GM12878 (cell line): ENCODE measurements at regions not wholly inside any gene's neighbourhood (a gene's known extent, or its start where the extent isn't known, plus 50 kb on each side); places are given as distances from the start of the nearest gene placed in this dataset.

Source experiments
- ATAC-seq: fragments of 200-7000 bp; cut with Tn5 transposase; 3 replicates; pipeline ENCODE4 v1.9.1; 2020; ENCODE audit warnings: mild to moderate bottlenecking, moderate library complexity
- BruUV-seq: library from RNA; stranded (reverse); fragments of 400-500 nt; replicated peaks from 2 replicates; lab custom pipeline; 2021; lab: Mats Ljungman, UMichigan
- CTCF ChIA-PET: fragments of 300-600 bp; sonication (Branson Sonifier 250); formaldehyde crosslinking; extraction: SDS; loops from one replicate; lab custom pipeline; 2021; ENCODE audit warnings: inconsistent platforms; lab: Yijun Ruan, JAX
- POLR2A ChIA-PET: fragments of 350-600 bp; formaldehyde crosslinking; extraction: SDS; loops from one replicate; lab custom pipeline; 2021; ENCODE audit warnings: inconsistent platforms; lab: Charles Lee
- RAD21 ChIA-PET: fragments of 300-600 bp; sonication (Branson Sonifier 250); formaldehyde crosslinking; loops from one replicate; lab custom pipeline; 2023; ENCODE audit warnings: antibody characterized with exemption; ENCODE audit not compliant: unreplicated experiment; lab: Charles Lee
- SMC1A ChIA-PET: fragments of 300-600 bp; sonication (Branson Sonifier 250); formaldehyde crosslinking; loops from one replicate; lab custom pipeline; 2023; ENCODE audit not compliant: unreplicated experiment, uncharacterized antibody; lab: Charles Lee
- DNase-seq: peaks from one replicate; pipeline ENCODE4 v3.0.0-alpha.2; 2011; ENCODE audit warnings: low read depth, low spot score
- FAIRE-seq: peaks from 3 replicates; lab custom pipeline; 2011; peaks lifted over from hg19 to GRCh38; lab: Jason Lieb, UNC
- H2AFZ ChIP-seq: 2 replicates; pipeline ENCODE4 v1.6.0; 2011; ENCODE audit warnings: low read depth, low read length, control low read depth; ENCODE audit not compliant: control insufficient read depth
- H3K27ac ChIP-seq: 2 replicates; pipeline ENCODE4 v1.5.1; 2011; ENCODE audit warnings: control low read depth; ENCODE audit not compliant: control insufficient read depth, insufficient read depth
- H3K27me3 ChIP-seq, 2 experiments: replicated peaks in 1 of 2; 2 replicates each; pipeline versions ENCODE4 v1.6.0 to v1.6.1; 2011; ENCODE audit warnings: low read length in 1 of 2; ENCODE audit not compliant: control insufficient read depth in 2 of 2, insufficient read depth in 2 of 2
- H3K36me3 ChIP-seq, 2 experiments: 2 replicates each; pipeline ENCODE4 v1.5.1; 2011; ENCODE audit warnings: low read length in 1 of 2; ENCODE audit not compliant: control insufficient read depth in 2 of 2, insufficient read depth in 2 of 2
- H3K4me1 ChIP-seq: 2 replicates; pipeline ENCODE4 v1.6.1; 2011; ENCODE audit warnings: mild to moderate bottlenecking, low read length, moderate library complexity, mixed read lengths; ENCODE audit not compliant: control insufficient read depth, insufficient read depth
- H3K4me2 ChIP-seq: 2 replicates; pipeline ENCODE4 v1.6.0; 2011; ENCODE audit warnings: control low read depth; ENCODE audit not compliant: control insufficient read depth, insufficient read depth
- H3K4me3 ChIP-seq: fragments of 200-600 bp; sonication (generic); 2 replicates; pipeline ENCODE4 v1.5.1; 2016
- H3K79me2 ChIP-seq: 2 replicates; pipeline ENCODE4 v1.6.0; 2011; ENCODE audit warnings: low read length; ENCODE audit not compliant: control insufficient read depth, insufficient read depth
- H3K9ac ChIP-seq: 2 replicates; pipeline ENCODE4 v1.8.0; 2011; ENCODE audit warnings: low read length, control low read depth, mixed read lengths; ENCODE audit not compliant: control insufficient read depth, insufficient read depth
- H3K9me3 ChIP-seq: replicated peaks from 3 replicates; pipeline ENCODE4 v1.5.1; 2011; ENCODE audit warnings: mild to moderate bottlenecking, low read length; ENCODE audit not compliant: control insufficient read depth, insufficient read depth
- H4K20me1 ChIP-seq: 2 replicates; pipeline ENCODE4 v1.6.0; 2011; ENCODE audit not compliant: control insufficient read depth, insufficient read depth
- CHD1 ChIP-seq: IDR thresholded peaks from 2 replicates; pipeline ENCODE4 v1.6.1; 2012; ENCODE audit warnings: low read depth, low read length, improper control_type of control experiment
- GABPA ChIP-seq: IDR thresholded peaks from 2 replicates; pipeline ENCODE4 v1.6.1; 2014; ENCODE audit warnings: antibody characterized with exemption, low read depth, mild to moderate bottlenecking, inconsistent platforms
- NBN ChIP-seq: fragments of 450-650 bp; IDR thresholded peaks from 2 replicates; pipeline ENCODE4 v1.6.1; 2016
- NR2F1 ChIP-seq: fragments of 450-650 bp; conservative IDR thresholded peaks from 2 replicates; pipeline ENCODE4 v1.6.1; 2017; ENCODE audit warnings: mild to moderate bottlenecking
- RAD21 ChIP-seq: IDR thresholded peaks from 2 replicates; pipeline ENCODE4 v1.6.1; 2011; ENCODE audit warnings: mild to moderate bottlenecking, low read depth, low read length, moderate library complexity; ENCODE audit not compliant: insufficient read depth
- RBBP5 ChIP-seq: fragments of 200-600 bp; sonication (generic); conservative IDR thresholded peaks from 2 replicates; pipeline ENCODE4 v1.6.1; 2016
- RELA ChIP-seq: fragments of 450-650 bp; IDR thresholded peaks from 2 replicates; pipeline ENCODE4 v1.8.0; 2014; ENCODE audit warnings: borderline replicate concordance; ENCODE audit not compliant: partially characterized antibody
- ZNF384 ChIP-seq: IDR thresholded peaks from 2 replicates; pipeline ENCODE4 v1.6.1; 2012; ENCODE audit warnings: low read depth, mild to moderate bottlenecking, low read length, improper control_type of control experiment, borderline replicate concordance
- WGBS: methylation state at CpG from one replicate; pipeline ENCODE4 v1.1.6; 2016; ENCODE audit warnings: low lambda C conversion rate; ENCODE audit not compliant: insufficient replicate concordance, insufficient coverage; ENCODE audit errors: missing lambda C conversion rate; 5-methylcytosine and 5-hydroxymethylcytosine counted together
- in situ Hi-C: fragments of 300-500 bp; cut with MboI; formaldehyde crosslinking; loops from 9 replicates; pipeline ENCODE4 v1.14.3; 2018; ENCODE audit warnings: mixed read lengths
- intact Hi-C: fragments of 100-400 bp; cut with micrococcal nuclease; formaldehyde crosslinking; loops from one replicate; pipeline ENCODE4 v1.14.2; 2022; ENCODE audit not compliant: unreplicated experiment
- TF ChIP-seq, protein P1 (sequence below), 3 experiments: IDR thresholded peaks in 2 of 3; conservative IDR thresholded peaks in 1 of 3; 2 replicates each; pipeline ENCODE4 v1.5.1; 2011; ENCODE audit warnings: low read depth in 3 of 3, low read length in 3 of 3, mild to moderate bottlenecking in 3 of 3, control low read depth in 2 of 3, moderate library complexity in 2 of 3, inconsistent platforms in 1 of 3, mixed read lengths in 1 of 3; ENCODE audit not compliant: control insufficient read depth in 2 of 3, insufficient read depth in 1 of 3; ENCODE audit errors: extremely low read depth in 1 of 3
- TF ChIP-seq, protein P2 (sequence below): IDR thresholded peaks from 2 replicates; pipeline ENCODE4 v1.6.1; 2012; ENCODE audit warnings: low read depth, low read length, improper control_type of control experiment
- TF ChIP-seq, protein P3 (sequence below): IDR thresholded peaks from 2 replicates; pipeline ENCODE4 v1.6.1; 2011; ENCODE audit warnings: low read depth, low read length, improper control_type of control experiment, borderline replicate concordance
- TF ChIP-seq, protein P4 (sequence below): fragments of 450-650 bp; conservative IDR thresholded peaks from 2 replicates; pipeline ENCODE4 v1.6.1; 2017; ENCODE audit warnings: mild to moderate bottlenecking, moderate library complexity

DNA sequence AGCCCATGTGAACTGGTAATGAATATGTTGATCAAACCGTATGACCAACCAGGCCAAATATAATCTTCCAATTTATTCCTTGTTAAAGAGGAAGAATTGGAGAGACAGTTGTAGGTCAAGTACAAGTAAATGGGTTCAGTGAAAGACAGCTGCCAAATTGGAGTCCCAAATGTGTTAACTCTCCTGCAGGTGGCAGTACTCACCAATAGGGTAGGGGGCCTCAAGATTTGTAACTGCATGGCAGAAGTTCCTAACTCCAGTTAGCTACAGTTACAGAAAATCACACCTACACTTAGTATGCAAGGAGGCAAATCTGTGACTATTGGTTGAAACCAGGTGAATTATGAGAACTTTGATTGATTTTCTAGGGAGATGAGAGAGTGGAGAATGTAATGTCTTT, 278.0 kb downstream of the ZBBX start:
- H3K9ac ChIP-seq, result no peak overlapping the region
- no peaks in the 10 kb centered on the region for H3K9me3 ChIP-seq
- no peaks in the 10 kb centered on the region for H3K27me3 ChIP-seq
- ChIA-PET CTCF (interaction anchor here (0.6 to 0.9 kb wide), 3 partner anchors 12 to 941 kb away, joined by 3 to 4 read pairs (median 3); no protein-coding TSS in a partner anchor), POLR2A (no interaction called here), SMC1A (interaction anchor here (0.9 to 2.5 kb wide), 4 partner anchors 9 to 780 kb away, joined by 3 to 7 read pairs (median 4); no protein-coding TSS in a partner anchor), RAD21 (interaction anchor here (0.6 to 0.7 kb wide), 2 partner anchors 248 to 278 kb away, joined by 3 read pairs; partner anchors contain the start of gene ZBBX)
- no peak overlapping the region for H3K4me3 ChIP-seq
- no peak for FAIRE-seq
- no peaks in the 10 kb centered on the region for H3K36me3 ChIP-seq
- intact Hi-C loops, result loop anchor here (1.0 kb wide), 1 partner anchor 248 kb away; no protein-coding TSS in a partner anchor
- no peak overlapping the region for H3K4me2 ChIP-seq
- BruUV-seq, result no TSS peak
- DNase-seq, result no peak
- no peaks in the 10 kb centered on the region for H3K79me2 ChIP-seq
- H4K20me1 ChIP-seq, result no peaks in the 10 kb centered on the region
- H3K4me1 ChIP-seq, result no peaks in the 10 kb centered on the region
- in situ Hi-C loops, result no loop called here
- no peak overlapping the region for H3K27ac ChIP-seq
- WGBS, result 0% methylated on average over 1 of the region's 1 CpG
- peak; percentile 66 for ATAC-seq
- no peak overlapping the region for H2AFZ ChIP-seq
- TF ChIP-seq, protein P1, sequence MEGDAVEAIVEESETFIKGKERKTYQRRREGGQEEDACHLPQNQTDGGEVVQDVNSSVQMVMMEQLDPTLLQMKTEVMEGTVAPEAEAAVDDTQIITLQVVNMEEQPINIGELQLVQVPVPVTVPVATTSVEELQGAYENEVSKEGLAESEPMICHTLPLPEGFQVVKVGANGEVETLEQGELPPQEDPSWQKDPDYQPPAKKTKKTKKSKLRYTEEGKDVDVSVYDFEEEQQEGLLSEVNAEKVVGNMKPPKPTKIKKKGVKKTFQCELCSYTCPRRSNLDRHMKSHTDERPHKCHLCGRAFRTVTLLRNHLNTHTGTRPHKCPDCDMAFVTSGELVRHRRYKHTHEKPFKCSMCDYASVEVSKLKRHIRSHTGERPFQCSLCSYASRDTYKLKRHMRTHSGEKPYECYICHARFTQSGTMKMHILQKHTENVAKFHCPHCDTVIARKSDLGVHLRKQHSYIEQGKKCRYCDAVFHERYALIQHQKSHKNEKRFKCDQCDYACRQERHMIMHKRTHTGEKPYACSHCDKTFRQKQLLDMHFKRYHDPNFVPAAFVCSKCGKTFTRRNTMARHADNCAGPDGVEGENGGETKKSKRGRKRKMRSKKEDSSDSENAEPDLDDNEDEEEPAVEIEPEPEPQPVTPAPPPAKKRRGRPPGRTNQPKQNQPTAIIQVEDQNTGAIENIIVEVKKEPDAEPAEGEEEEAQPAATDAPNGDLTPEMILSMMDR (IDR thresholded peaks at IDR 0.05 in 2 of 3, conservative IDR thresholded peaks at IDR 0.05 in 1 of 3; ENCODE audit: control insufficient read depth in 2 of 3, extremely low read depth in 1 of 3, insufficient read depth in 1 of 3, low read depth in 3 of 3, low read length in 3 of 3), result peak; percentile 17 to 28 (median 22); a peak in 2 of 6 replicates
- TF ChIP-seq, protein P2, sequence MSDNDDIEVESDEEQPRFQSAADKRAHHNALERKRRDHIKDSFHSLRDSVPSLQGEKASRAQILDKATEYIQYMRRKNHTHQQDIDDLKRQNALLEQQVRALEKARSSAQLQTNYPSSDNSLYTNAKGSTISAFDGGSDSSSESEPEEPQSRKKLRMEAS, result no peak
- 0 out of 2 replicates have a peak, but pooled peaks have one; percentile 28 for TF ChIP-seq RAD21

- RAD21 ChIA-PET, result no interaction called here
- SMC1A ChIA-PET, result interaction anchor here (1.2 to 2.5 kb wide), 3 partner anchors 19 to 781 kb away, joined by 3 to 7 read pairs (median 4); no protein-coding TSS in a partner anchor
- no peak for ATAC-seq
- no peaks in the 10 kb centered on the region for H3K27me3 ChIP-seq
- H2AFZ ChIP-seq, result no peak overlapping the region
- no TSS peak for BruUV-seq
- intact Hi-C loops, result no loop called here
- H3K36me3 ChIP-seq, result no peaks in the 10 kb centered on the region
- no peaks in the 10 kb centered on the region for H3K79me2 ChIP-seq
- 0% methylated on average over 1 of the region's 1 CpG for WGBS
- in situ Hi-C loops, result no loop called here
- no peaks in the 10 kb centered on the region for H3K9me3 ChIP-seq
- CTCF ChIA-PET, result interaction anchor here (0.7 kb wide), 1 partner anchor 18 kb away, joined by 3 read pairs; no protein-coding TSS in a partner anchor
- POLR2A ChIA-PET, result no interaction called here
- no peak for FAIRE-seq
- H3K4me3 ChIP-seq, result no peak overlapping the region
- no peak overlapping the region for H3K9ac ChIP-seq
- no peaks in the 10 kb centered on the region for H3K4me1 ChIP-seq
- H3K27ac ChIP-seq, result no peak overlapping the region
- no peak overlapping the region for H3K4me2 ChIP-seq
- no peak for DNase-seq
- H4K20me1 ChIP-seq, result no peaks in the 10 kb centered on the region
- TF ChIP-seq GABPA, result no peak
- no peak for TF ChIP-seq NBN
- TF ChIP-seq, protein P3, sequence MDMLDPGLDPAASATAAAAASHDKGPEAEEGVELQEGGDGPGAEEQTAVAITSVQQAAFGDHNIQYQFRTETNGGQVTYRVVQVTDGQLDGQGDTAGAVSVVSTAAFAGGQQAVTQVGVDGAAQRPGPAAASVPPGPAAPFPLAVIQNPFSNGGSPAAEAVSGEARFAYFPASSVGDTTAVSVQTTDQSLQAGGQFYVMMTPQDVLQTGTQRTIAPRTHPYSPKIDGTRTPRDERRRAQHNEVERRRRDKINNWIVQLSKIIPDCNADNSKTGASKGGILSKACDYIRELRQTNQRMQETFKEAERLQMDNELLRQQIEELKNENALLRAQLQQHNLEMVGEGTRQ, result no peak
- TF ChIP-seq RELA, result no peak
- no peak for TF ChIP-seq ZNF384
- TF ChIP-seq CHD1, result no peak
- TF ChIP-seq NR2F1, result no peak
- TF ChIP-seq, protein P4, sequence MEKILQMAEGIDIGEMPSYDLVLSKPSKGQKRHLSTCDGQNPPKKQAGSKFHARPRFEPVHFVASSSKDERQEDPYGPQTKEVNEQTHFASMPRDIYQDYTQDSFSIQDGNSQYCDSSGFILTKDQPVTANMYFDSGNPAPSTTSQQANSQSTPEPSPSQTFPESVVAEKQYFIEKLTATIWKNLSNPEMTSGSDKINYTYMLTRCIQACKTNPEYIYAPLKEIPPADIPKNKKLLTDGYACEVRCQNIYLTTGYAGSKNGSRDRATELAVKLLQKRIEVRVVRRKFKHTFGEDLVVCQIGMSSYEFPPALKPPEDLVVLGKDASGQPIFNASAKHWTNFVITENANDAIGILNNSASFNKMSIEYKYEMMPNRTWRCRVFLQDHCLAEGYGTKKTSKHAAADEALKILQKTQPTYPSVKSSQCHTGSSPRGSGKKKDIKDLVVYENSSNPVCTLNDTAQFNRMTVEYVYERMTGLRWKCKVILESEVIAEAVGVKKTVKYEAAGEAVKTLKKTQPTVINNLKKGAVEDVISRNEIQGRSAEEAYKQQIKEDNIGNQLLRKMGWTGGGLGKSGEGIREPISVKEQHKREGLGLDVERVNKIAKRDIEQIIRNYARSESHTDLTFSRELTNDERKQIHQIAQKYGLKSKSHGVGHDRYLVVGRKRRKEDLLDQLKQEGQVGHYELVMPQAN, result no peak
- TF ChIP-seq RBBP5, result no peak
Observed at GRCh38 chr3:167100651-167101050, 279.4 kb downstream of the ZBBX start.
